ENCODE measurements at regions not wholly inside any gene's neighbourhood (a gene's known extent, or its start where the extent isn't known, plus 50 kb on each side); places are given as distances from the start of the nearest gene placed in this dataset.

- H3K27ac ChIP-seq (ENCODE audit: low read depth, low read length): no peak overlapping the region
- no peak overlapping the region for H3K4me3 ChIP-seq (ENCODE audit: low read depth, low read length)
- ChIA-PET CTCF (no interaction called here), POLR2A (interaction anchor here (0.6 kb wide), 1 partner anchor 253 kb away, joined by 3 read pairs; no protein-coding TSS in a partner anchor)
- peaks cover 2% of the 10 kb centered on the region for H3K27me3 ChIP-seq (ENCODE audit: control insufficient read depth, insufficient read depth, low read length)
- TF ChIP-seq, protein P1, sequence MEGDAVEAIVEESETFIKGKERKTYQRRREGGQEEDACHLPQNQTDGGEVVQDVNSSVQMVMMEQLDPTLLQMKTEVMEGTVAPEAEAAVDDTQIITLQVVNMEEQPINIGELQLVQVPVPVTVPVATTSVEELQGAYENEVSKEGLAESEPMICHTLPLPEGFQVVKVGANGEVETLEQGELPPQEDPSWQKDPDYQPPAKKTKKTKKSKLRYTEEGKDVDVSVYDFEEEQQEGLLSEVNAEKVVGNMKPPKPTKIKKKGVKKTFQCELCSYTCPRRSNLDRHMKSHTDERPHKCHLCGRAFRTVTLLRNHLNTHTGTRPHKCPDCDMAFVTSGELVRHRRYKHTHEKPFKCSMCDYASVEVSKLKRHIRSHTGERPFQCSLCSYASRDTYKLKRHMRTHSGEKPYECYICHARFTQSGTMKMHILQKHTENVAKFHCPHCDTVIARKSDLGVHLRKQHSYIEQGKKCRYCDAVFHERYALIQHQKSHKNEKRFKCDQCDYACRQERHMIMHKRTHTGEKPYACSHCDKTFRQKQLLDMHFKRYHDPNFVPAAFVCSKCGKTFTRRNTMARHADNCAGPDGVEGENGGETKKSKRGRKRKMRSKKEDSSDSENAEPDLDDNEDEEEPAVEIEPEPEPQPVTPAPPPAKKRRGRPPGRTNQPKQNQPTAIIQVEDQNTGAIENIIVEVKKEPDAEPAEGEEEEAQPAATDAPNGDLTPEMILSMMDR (IDR thresholded peaks at IDR 0.05; ENCODE audit: low read depth, low read length): no peak
- no peaks in the 10 kb centered on the region for H3K9me3 ChIP-seq (ENCODE audit: control insufficient read depth, insufficient read depth, low read length)
- no peak for DNase-seq (ENCODE audit: low read depth, low spot score)
Measured at GRCh38 chr1:36656271-36656670, 173.6 kb upstream of the CSF3R start.

GRCh38 chr1:36654586-36654985, 171.9 kb upstream of the CSF3R start:
- POLR2A ChIA-PET: no interaction called here
- CTCF ChIA-PET: no interaction called here
- Histone ChIP-seq H3K9me3 (ENCODE audit: control insufficient read depth, insufficient read depth, low read length) (no peaks in the 10 kb centered on the region), H3K4me3 (ENCODE audit: low read depth, low read length) (no peak overlapping the region), H3K27ac (ENCODE audit: low read depth, low read length) (no peak overlapping the region), H3K27me3 (ENCODE audit: control insufficient read depth, insufficient read depth, low read length) (peaks cover 2% of the 10 kb centered on the region)
- DNase-seq (ENCODE audit: low read depth, low spot score): no peak
- TF ChIP-seq, protein P1 (IDR thresholded peaks at IDR 0.05; ENCODE audit: low read depth, low read length): no peak

DNA sequence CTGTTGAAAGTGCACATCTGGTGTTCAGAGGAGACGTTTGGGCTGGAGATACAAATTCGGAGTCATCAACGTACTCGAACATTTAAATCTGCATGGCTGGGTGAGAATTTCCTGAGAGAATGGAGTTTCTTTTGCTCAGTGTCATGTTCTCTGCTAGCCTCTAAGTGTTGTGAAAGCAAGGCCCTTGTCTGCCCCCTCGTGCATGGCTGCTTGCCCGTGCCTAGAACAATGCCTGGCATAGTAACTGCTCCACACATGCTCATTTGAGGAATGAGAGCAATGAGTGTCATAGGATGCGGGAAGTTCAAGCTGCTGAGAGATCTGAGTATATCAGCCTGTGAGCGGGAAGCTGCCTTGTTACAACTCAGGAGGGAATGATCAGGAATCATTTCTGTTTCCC, 171.1 kb upstream of the CSF3R start:
- no peak for DNase-seq (ENCODE audit: low read depth, low spot score)
- Histone ChIP-seq H3K27ac (ENCODE audit: low read depth, low read length) (no peak overlapping the region), H3K4me3 (ENCODE audit: low read depth, low read length) (no peak overlapping the region), H3K9me3 (ENCODE audit: control insufficient read depth, insufficient read depth, low read length) (no peaks in the 10 kb centered on the region), H3K27me3 (ENCODE audit: control insufficient read depth, insufficient read depth, low read length) (peaks cover 2% of the 10 kb centered on the region)
- ChIA-PET POLR2A (no interaction called here), CTCF (no interaction called here)
- TF ChIP-seq, protein P1 (IDR thresholded peaks at IDR 0.05; ENCODE audit: low read depth, low read length): no peak

DNA sequence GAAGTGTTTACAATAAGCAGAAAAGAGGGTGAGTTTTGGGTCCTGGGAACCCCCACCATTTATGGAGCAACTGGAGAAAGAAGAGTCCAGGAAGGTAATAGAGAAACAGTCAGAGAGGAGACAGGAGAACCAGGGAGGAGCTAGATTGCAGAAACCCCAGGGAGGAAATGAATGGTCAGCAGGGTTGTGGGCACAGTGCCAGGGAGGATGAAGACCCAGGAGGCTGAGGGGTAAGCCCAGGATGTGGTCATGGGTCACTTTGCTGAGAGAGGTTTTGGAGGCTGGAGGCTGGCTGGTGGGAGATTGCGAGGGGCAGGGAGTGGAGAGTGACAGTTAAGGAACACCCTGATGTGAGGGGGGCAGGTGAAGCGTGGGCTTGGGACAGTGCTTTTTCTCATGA, 169.9 kb upstream of the CSF3R start:
- TF ChIP-seq, protein P1 (IDR thresholded peaks at IDR 0.05; ENCODE audit: low read depth, low read length): no peak
- no peak overlapping the region for H3K4me3 ChIP-seq (ENCODE audit: low read depth, low read length)
- H3K27me3 ChIP-seq (ENCODE audit: control insufficient read depth, insufficient read depth, low read length): peaks cover 2% of the 10 kb centered on the region
- CTCF ChIA-PET: interaction anchor here (0.5 kb wide), 1 partner anchor 153 kb away, joined by 3 read pairs; no protein-coding TSS in a partner anchor
- DNase-seq (ENCODE audit: low read depth, low spot score): no peak
- POLR2A ChIA-PET: no interaction called here
- no peaks in the 10 kb centered on the region for H3K9me3 ChIP-seq (ENCODE audit: control insufficient read depth, insufficient read depth, low read length)
- H3K27ac ChIP-seq (ENCODE audit: low read depth, low read length): no peak overlapping the region

DNA sequence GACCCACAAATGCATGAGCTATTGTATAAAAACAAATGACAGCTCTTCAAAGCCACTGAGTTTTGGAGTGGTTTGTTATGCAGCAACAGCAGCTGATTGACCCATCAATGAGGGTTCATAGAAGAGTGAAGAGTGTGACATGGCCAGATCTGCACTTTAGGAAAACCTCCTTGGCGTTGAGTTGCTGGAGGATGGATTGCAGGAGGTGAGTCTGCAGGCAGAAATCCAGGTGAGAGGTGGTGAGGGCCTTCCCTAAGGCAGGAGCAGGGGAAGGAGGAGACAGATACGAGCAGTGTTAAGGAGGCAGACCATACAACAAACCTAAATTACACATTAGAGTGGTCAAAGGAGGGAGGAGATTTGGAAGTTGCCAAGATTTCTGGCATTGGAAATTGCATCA, 169.3 kb upstream of the CSF3R start:
- H3K4me3 ChIP-seq (ENCODE audit: low read depth, low read length): no peak overlapping the region
- peaks cover 2% of the 10 kb centered on the region for H3K27me3 ChIP-seq (ENCODE audit: control insufficient read depth, insufficient read depth, low read length)
- ChIA-PET POLR2A (no interaction called here), CTCF (interaction anchor here (0.7 to 0.8 kb wide), 2 partner anchors 76 to 674 kb away, joined by 3 read pairs; no protein-coding TSS in a partner anchor)
- H3K9me3 ChIP-seq (ENCODE audit: control insufficient read depth, insufficient read depth, low read length): no peaks in the 10 kb centered on the region
- H3K27ac ChIP-seq (ENCODE audit: low read depth, low read length): no peak overlapping the region
- TF ChIP-seq, protein P1 (IDR thresholded peaks at IDR 0.05; ENCODE audit: low read depth, low read length): no peak
- no peak for DNase-seq (ENCODE audit: low read depth, low spot score)

Measured in AG04450 (cell line).